ENCODE measurements at regions not wholly inside any gene's neighbourhood (a gene's known extent, or its start where the extent isn't known, plus 50 kb on each side); places are given as distances from the start of the nearest gene placed in this dataset.
A peak's percentile ranks its signal among the peaks of the same experiment; 100 is the strongest.

DNA sequence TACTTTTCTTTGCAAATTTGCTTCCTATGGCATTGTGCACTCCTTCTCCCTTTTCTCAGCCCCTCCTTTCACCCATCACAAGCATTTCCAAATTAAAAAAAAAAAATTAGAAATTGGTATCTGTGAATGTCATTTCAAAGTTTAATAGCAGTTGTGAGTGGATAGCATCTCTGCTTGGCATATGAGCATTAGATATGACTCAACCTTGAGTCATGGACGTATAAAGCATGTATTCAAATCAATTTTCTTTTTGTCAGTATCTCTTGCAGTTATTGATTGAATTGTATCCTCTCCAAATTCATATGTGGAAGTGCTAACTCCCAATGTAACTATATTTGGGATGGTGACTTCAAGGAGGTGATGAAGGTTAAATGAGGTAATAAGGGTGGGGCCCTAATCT, 60.1 kb upstream of the MAP3K7 start:
- Histone ChIP-seq H3K9me3 (ENCODE audit: low read depth, low read length, poor library complexity, severe bottlenecking) (no peaks in the 10 kb centered on the region), H3K4me1 (ENCODE audit: insufficient read depth, low read length, poor library complexity, severe bottlenecking) (no peaks in the 10 kb centered on the region), H3K36me3 (ENCODE audit: insufficient read depth, low read length, poor library complexity, severe bottlenecking) (no peaks in the 10 kb centered on the region), H3K27ac (ENCODE audit: low read depth, low read length, poor library complexity, severe bottlenecking) (no peak overlapping the region), H3K4me3 (ENCODE audit: low read depth, low read length, poor library complexity, severe bottlenecking) (no peak overlapping the region), H3K27me3 (replicated peaks; ENCODE audit: insufficient read depth, low read depth, low read length, poor library complexity) (no peaks in the 10 kb centered on the region)
- no TSS peak for BruUV-seq (replicated peaks)
- intact Hi-C loops (cut with micrococcal nuclease; ENCODE audit: unreplicated experiment) = no loop called here
- DNase-seq (ENCODE audit: low spot score) = no peak
- ChIA-PET CTCF (no interaction called here), POLR2A (ENCODE audit: low non-redundant PET) (no interaction called here)
- TF ChIP-seq EZH2 (IDR thresholded peaks at IDR 0.05; ENCODE audit: borderline replicate concordance, low read depth, low read length, poor library complexity, severe bottlenecking) = no peak
- TF ChIP-seq, protein P1, sequence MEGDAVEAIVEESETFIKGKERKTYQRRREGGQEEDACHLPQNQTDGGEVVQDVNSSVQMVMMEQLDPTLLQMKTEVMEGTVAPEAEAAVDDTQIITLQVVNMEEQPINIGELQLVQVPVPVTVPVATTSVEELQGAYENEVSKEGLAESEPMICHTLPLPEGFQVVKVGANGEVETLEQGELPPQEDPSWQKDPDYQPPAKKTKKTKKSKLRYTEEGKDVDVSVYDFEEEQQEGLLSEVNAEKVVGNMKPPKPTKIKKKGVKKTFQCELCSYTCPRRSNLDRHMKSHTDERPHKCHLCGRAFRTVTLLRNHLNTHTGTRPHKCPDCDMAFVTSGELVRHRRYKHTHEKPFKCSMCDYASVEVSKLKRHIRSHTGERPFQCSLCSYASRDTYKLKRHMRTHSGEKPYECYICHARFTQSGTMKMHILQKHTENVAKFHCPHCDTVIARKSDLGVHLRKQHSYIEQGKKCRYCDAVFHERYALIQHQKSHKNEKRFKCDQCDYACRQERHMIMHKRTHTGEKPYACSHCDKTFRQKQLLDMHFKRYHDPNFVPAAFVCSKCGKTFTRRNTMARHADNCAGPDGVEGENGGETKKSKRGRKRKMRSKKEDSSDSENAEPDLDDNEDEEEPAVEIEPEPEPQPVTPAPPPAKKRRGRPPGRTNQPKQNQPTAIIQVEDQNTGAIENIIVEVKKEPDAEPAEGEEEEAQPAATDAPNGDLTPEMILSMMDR (conservative IDR thresholded peaks at IDR 0.05; ENCODE audit: low read depth, low read length) = no peak

DNA sequence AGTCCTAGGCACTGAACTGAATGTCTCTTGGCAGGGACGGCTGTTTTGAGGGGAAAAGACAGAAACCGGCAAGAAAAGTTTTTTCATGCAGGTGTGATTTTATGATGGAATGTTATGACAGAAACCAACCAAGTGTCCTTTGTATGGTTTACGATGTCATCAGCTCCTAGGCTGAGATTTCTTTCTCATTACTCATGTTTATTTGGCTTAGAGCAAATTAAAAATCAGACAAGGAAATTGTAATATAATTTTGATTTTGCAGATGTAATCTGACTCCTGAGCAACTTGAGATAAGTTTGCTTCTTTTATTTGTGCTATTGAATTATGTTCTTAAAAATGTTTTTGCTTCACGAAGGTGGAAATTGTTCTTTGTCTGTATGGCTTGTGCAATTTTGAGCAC, 58.8 kb upstream of the MAP3K7 start:
- no TSS peak for BruUV-seq (replicated peaks)
- CTCF ChIA-PET = no interaction called here
- TF ChIP-seq, protein P1 (conservative IDR thresholded peaks at IDR 0.05; ENCODE audit: low read depth, low read length) = no peak
- TF ChIP-seq EZH2 (IDR thresholded peaks at IDR 0.05; ENCODE audit: borderline replicate concordance, low read depth, low read length, poor library complexity, severe bottlenecking) = no peak
- Histone ChIP-seq H3K4me1 (ENCODE audit: insufficient read depth, low read length, poor library complexity, severe bottlenecking) (no peaks in the 10 kb centered on the region), H3K9me3 (ENCODE audit: low read depth, low read length, poor library complexity, severe bottlenecking) (no peaks in the 10 kb centered on the region), H3K36me3 (ENCODE audit: insufficient read depth, low read length, poor library complexity, severe bottlenecking) (no peaks in the 10 kb centered on the region), H3K27me3 (replicated peaks; ENCODE audit: insufficient read depth, low read depth, low read length, poor library complexity) (no peaks in the 10 kb centered on the region), H3K27ac (ENCODE audit: low read depth, low read length, poor library complexity, severe bottlenecking) (no peak overlapping the region), H3K4me3 (ENCODE audit: low read depth, low read length, poor library complexity, severe bottlenecking) (no peak overlapping the region)
- POLR2A ChIA-PET (ENCODE audit: low non-redundant PET) = no interaction called here
- intact Hi-C loops (cut with micrococcal nuclease; ENCODE audit: unreplicated experiment) = no loop called here
- DNase-seq (ENCODE audit: low spot score) = no peak

DNA sequence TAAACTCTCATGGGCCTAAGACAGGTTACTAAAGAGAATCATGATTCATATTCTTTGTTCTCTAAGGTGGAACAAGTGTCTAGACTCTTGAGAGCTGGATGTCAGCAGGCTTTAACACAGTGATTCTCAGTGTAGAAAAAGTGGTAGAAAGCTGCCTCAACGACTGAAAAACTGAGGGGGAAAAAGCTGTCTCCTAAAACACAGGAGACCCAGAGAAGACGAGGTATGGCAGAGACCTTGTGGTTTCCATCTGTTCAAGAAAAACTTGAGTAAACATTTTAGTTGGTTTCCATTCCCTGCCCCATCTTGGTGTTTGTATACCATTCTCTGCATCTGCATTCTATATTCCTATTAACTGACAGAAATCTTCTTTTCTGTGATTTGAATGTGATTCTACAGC, 57.6 kb upstream of the MAP3K7 start:
- no peak overlapping the region for H3K4me3 ChIP-seq (ENCODE audit: low read depth, low read length, poor library complexity, severe bottlenecking)
- no peaks in the 10 kb centered on the region for H3K36me3 ChIP-seq (ENCODE audit: insufficient read depth, low read length, poor library complexity, severe bottlenecking)
- no TSS peak for BruUV-seq (replicated peaks)
- CTCF ChIA-PET = no interaction called here
- H3K27ac ChIP-seq (ENCODE audit: low read depth, low read length, poor library complexity, severe bottlenecking) = no peak overlapping the region
- no peaks in the 10 kb centered on the region for H3K9me3 ChIP-seq (ENCODE audit: low read depth, low read length, poor library complexity, severe bottlenecking)
- no peaks in the 10 kb centered on the region for H3K27me3 ChIP-seq (replicated peaks; ENCODE audit: insufficient read depth, low read depth, low read length, poor library complexity)
- POLR2A ChIA-PET (ENCODE audit: low non-redundant PET) = no interaction called here
- TF ChIP-seq EZH2 (IDR thresholded peaks at IDR 0.05; ENCODE audit: borderline replicate concordance, low read depth, low read length, poor library complexity, severe bottlenecking) = no peak
- intact Hi-C loops (cut with micrococcal nuclease; ENCODE audit: unreplicated experiment) = no loop called here
- no peaks in the 10 kb centered on the region for H3K4me1 ChIP-seq (ENCODE audit: insufficient read depth, low read length, poor library complexity, severe bottlenecking)
- DNase-seq (ENCODE audit: low spot score) = no peak

DNA sequence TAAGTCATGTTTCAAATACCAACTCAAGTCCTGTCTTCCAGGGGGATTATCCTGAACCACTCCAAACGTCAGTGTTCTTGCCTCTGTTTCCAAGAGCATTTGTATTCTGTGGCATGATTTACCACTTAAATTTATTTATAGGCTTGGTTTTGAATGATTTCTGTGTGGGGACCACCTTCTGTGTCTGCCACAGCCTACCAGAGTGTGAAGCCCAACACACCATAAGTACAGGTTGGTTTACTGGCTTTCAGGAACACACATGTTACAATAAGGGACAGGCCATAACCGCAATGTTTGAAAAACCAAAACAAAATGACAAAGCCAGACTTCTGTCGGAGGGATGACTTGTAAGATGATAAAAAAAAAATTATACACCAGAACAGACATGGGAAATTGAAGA, 56.5 kb upstream of the MAP3K7 start:
- Histone ChIP-seq H3K27ac (ENCODE audit: low read depth, low read length, poor library complexity, severe bottlenecking) (no peak overlapping the region), H3K4me1 (ENCODE audit: insufficient read depth, low read length, poor library complexity, severe bottlenecking) (no peaks in the 10 kb centered on the region), H3K9me3 (ENCODE audit: low read depth, low read length, poor library complexity, severe bottlenecking) (no peaks in the 10 kb centered on the region), H3K27me3 (replicated peaks; ENCODE audit: insufficient read depth, low read depth, low read length, poor library complexity) (no peaks in the 10 kb centered on the region), H3K4me3 (ENCODE audit: low read depth, low read length, poor library complexity, severe bottlenecking) (no peak overlapping the region), H3K36me3 (ENCODE audit: insufficient read depth, low read length, poor library complexity, severe bottlenecking) (no peaks in the 10 kb centered on the region)
- ChIA-PET POLR2A (ENCODE audit: low non-redundant PET) (no interaction called here), CTCF (no interaction called here)
- no TSS peak for BruUV-seq (replicated peaks)
- DNase-seq (ENCODE audit: low spot score) = peak; percentile 16
- intact Hi-C loops (cut with micrococcal nuclease; ENCODE audit: unreplicated experiment) = no loop called here
- no peak for TF ChIP-seq EZH2 (IDR thresholded peaks at IDR 0.05; ENCODE audit: borderline replicate concordance, low read depth, low read length, poor library complexity, severe bottlenecking)

All from A673 (cell line).